ENCODE measurements at regions not wholly inside any gene's neighbourhood (a gene's known extent, or its start where the extent isn't known, plus 50 kb on each side); places are given as distances from the start of the nearest gene placed in this dataset.

- TF ChIP-seq RFX5 (IDR thresholded peaks at IDR 0.05; ENCODE audit: borderline replicate concordance, low read depth, low read length) (no peak), SP1 (IDR thresholded peaks at IDR 0.05; ENCODE audit: low read depth, low read length) (no peak), POLR2A (IDR thresholded peaks at IDR 0.05; ENCODE audit: control extremely low read depth in 1 of 2, low read depth in 2 of 2, low read length in 2 of 2) (no peak), JUND (IDR thresholded peaks at IDR 0.05; ENCODE audit: low read length) (no peak)
- TF ChIP-seq, protein P1, sequence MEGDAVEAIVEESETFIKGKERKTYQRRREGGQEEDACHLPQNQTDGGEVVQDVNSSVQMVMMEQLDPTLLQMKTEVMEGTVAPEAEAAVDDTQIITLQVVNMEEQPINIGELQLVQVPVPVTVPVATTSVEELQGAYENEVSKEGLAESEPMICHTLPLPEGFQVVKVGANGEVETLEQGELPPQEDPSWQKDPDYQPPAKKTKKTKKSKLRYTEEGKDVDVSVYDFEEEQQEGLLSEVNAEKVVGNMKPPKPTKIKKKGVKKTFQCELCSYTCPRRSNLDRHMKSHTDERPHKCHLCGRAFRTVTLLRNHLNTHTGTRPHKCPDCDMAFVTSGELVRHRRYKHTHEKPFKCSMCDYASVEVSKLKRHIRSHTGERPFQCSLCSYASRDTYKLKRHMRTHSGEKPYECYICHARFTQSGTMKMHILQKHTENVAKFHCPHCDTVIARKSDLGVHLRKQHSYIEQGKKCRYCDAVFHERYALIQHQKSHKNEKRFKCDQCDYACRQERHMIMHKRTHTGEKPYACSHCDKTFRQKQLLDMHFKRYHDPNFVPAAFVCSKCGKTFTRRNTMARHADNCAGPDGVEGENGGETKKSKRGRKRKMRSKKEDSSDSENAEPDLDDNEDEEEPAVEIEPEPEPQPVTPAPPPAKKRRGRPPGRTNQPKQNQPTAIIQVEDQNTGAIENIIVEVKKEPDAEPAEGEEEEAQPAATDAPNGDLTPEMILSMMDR (IDR thresholded peaks at IDR 0.05; ENCODE audit: control extremely low read depth in 1 of 3, insufficient read depth in 1 of 3, low read depth in 1 of 3, low read length in 3 of 3), result no peak
These were observed 58.2 kb upstream of the RPS23 start for GRCh38 chr5:82336226-82336958.

Measured in H1 (cell line).